ENCODE measurements at regions not wholly inside any gene's neighbourhood (a gene's known extent, or its start where the extent isn't known, plus 50 kb on each side); places are given as distances from the start of the nearest gene placed in this dataset.

DNA sequence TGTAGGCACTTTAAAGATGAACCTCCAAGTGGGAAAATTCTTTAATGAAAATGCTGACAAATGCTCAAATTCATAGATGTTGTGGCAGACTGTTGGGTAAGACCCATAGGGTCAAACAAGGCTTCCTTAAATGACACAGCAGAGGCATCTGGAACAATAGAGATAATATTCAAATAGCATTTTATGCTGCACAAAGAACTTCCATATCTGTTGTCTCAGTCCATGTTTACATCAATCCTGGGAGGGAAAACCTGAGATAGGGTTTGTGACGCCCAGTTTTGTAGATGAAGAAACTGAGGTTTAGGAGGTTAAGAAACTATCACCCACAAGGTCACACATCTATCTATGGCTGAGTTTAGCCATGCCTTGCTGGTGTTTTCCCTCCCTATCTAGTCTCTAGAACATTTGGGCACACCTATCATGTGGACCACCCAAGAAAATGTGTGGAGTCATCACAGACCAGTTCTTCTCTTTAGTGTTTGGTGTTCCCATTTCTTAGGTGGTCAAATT, 106.4 kb downstream of the EHF start:
- TF ChIP-seq CTCF (conservative IDR thresholded peaks at IDR 0.05 in 1 of 2, IDR thresholded peaks at IDR 0.05 in 1 of 2; ENCODE audit: extremely low read depth in 1 of 2, insufficient read depth in 1 of 2, low read depth in 1 of 2, low read length in 2 of 2): no peak
- no peak for TF ChIP-seq EZH2 (IDR thresholded peaks at IDR 0.05; ENCODE audit: borderline replicate concordance, low read length)
